AG04449 (cell line): ENCODE measurements at regions not wholly inside any gene's neighbourhood (a gene's known extent, or its start where the extent isn't known, plus 50 kb on each side); places are given as distances from the start of the nearest gene placed in this dataset.

Experiments
- CTCF ChIA-PET: fragments of 350-600 bp; formaldehyde crosslinking; extraction: SDS; loops from one replicate; lab custom pipeline; 2021; ENCODE audit warnings: antibody characterized with exemption; lab: Yijun Ruan, JAX
- POLR2A ChIA-PET: fragments of 400-600, 350-600 bp; formaldehyde crosslinking; extraction: SDS; loops from one replicate; lab custom pipeline; 2020; ENCODE audit warnings: antibody characterized with exemption, inconsistent platforms; lab: Yijun Ruan, JAX
- DNase-seq: peaks from one replicate; pipeline ENCODE4 v3.0.0-alpha.2; 2010; ENCODE audit warnings: low read depth, low spot score
- H3K4me3 ChIP-seq: 2 replicates; pipeline ENCODE4 v1.5.1; 2011; ENCODE audit warnings: low read depth, mild to moderate bottlenecking, control low read depth, low read length
- TF ChIP-seq, protein P1 (sequence below): IDR thresholded peaks from one replicate; pipeline ENCODE4 v1.5.1; 2011; ENCODE audit warnings: mild to moderate bottlenecking, moderate library complexity, low read length, control low read depth, inconsistent platforms; ENCODE audit not compliant: insufficient read depth; ENCODE audit errors: missing control alignments

DNA sequence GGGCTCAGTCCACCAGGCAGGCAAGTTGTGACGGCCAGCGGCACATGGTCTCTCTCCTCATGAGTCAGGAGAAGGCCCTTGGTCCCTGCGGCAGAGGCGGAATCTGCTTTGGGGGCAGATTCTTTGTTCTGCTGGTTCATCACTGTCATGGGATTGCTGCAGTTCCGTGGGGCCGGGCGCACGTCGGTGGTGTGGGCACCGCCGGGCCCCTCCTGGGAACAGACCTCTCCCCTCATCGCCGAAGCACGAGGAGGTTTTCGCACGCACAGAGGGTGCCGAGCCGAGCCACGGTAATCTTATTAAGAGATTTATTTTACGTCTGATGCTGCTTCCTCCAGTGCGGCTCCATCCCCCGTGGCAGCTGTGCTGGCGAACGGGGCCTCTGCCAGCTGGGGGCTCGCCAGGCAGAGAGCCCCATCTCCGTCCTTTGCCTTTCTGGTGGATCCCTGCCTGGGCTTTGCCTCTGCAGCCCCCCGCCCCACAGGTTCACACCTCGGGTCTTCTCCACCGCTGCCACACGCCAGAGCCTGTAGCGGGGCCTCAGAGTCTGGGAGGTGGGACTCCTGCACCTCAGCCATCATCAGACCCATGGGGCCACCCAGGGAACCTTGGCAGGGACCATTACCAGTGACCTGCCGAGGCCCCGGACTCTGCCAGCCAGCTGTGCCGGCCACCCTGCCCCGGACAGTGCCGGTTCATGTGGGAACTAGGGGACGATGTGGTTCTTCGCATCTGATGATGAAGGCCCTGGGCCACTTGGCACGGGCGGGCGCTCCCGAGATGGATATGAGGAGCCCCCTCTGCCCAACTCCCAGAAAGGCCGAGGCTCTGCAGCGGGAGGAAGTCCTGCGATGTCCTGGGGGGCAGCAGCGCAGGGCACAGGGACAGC lies 86.7 kb upstream of the NKX1-1 start:
- no peak for DNase-seq
- TF ChIP-seq, protein P1, sequence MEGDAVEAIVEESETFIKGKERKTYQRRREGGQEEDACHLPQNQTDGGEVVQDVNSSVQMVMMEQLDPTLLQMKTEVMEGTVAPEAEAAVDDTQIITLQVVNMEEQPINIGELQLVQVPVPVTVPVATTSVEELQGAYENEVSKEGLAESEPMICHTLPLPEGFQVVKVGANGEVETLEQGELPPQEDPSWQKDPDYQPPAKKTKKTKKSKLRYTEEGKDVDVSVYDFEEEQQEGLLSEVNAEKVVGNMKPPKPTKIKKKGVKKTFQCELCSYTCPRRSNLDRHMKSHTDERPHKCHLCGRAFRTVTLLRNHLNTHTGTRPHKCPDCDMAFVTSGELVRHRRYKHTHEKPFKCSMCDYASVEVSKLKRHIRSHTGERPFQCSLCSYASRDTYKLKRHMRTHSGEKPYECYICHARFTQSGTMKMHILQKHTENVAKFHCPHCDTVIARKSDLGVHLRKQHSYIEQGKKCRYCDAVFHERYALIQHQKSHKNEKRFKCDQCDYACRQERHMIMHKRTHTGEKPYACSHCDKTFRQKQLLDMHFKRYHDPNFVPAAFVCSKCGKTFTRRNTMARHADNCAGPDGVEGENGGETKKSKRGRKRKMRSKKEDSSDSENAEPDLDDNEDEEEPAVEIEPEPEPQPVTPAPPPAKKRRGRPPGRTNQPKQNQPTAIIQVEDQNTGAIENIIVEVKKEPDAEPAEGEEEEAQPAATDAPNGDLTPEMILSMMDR, result no peak
- POLR2A ChIA-PET, result no interaction called here
- CTCF ChIA-PET, result no interaction called here
- no peak overlapping the region for H3K4me3 ChIP-seq

DNA sequence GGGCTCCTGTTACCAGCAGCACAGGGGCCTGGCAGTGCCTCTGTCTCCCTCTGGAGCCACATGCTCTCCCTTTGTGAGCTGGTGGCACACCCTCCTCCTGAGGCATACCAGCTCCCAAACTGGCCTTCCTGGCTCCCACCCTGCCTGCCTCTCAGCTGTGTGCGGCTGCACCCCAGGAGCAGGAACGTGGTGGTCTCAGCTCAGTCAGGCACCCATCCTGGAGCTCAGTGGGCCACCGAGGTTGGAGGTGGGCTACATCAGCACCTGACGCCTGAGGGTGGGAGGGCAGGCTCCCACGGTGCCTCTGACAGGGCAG lies 85.9 kb upstream of the NKX1-1 start:
- no peak for DNase-seq
- TF ChIP-seq, protein P1, result no peak
- ChIA-PET CTCF (no interaction called here), POLR2A (no interaction called here)
- H3K4me3 ChIP-seq, result no peak overlapping the region

DNA sequence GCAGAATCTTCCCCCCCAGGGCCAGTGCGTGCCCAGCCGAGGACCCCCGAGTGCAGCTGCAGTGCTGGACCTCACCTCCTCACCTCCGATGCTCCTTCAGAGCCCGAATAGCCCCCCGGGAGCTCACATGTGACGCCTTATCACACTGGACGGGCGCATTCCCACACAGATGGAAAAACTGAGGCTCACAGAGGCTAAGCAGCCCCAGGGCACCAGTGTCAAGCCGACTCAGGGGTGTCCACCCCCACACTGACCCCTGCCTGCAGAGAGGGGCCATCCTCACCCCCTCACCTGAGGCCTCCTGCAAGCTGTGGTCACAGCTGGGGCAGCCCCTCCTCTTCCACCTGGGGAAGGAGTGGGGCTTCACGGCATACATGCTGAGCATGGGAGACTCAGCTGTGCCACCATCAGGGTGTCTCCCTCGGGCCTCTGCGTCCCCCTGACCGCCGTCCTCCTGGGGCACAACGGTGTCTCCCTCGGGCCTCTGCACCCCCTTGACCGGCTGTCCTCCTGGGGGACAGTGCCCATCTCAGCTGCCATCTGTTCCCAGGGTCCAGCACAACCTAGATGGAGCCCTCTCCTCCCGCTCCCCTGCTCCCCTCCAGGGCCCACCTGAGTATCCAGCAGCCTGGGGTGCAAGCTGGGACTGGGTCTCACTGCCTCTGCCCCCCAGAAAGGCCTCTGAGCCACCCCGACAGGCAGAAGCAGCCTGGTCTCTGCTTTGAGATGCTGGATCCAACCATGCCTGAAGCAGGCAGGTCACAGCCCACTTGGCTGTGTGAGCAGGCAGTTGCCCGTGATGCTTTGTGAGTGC lies 85.3 kb upstream of the NKX1-1 start:
- POLR2A ChIA-PET, result no interaction called here
- DNase-seq, result no peak
- TF ChIP-seq, protein P1, result no peak
- CTCF ChIA-PET, result no interaction called here
- no peak overlapping the region for H3K4me3 ChIP-seq

DNA sequence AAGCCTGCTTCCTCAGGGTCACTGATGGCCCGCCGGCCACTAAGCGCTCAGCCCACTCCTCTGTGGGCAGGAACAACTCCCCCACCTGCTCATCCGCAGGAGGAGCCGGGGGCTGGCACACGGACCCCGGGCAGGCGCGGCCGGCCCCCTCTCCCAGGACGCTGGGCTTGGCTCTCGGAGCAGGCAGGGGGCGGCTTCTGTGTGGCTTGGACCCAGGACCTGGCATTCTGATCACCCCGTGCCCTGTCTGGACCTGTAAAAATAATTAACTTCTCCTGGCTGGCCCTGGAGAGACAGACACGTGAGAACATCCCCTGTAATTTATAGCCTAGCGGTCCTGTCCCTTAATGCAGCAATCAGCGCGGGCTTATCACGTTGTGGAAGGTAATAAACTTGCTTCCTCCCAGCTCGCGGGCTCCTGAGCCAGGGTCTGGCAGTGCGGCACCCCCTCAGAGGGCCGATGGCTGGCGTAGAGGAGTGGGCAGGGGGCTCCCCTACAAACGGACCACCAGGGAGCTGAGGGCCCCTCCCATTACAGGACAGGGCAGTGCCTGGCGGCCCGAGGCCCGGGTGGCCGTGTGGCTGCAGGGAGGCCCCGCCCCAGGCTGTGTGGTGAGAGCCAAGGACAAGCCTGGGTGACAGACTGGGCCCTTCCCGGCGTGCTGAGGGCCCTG lies 84.5 kb upstream of the NKX1-1 start:
- H3K4me3 ChIP-seq, result no peak overlapping the region
- ChIA-PET CTCF (no interaction called here), POLR2A (no interaction called here)
- no peak for DNase-seq
- TF ChIP-seq, protein P1, result no peak

DNA sequence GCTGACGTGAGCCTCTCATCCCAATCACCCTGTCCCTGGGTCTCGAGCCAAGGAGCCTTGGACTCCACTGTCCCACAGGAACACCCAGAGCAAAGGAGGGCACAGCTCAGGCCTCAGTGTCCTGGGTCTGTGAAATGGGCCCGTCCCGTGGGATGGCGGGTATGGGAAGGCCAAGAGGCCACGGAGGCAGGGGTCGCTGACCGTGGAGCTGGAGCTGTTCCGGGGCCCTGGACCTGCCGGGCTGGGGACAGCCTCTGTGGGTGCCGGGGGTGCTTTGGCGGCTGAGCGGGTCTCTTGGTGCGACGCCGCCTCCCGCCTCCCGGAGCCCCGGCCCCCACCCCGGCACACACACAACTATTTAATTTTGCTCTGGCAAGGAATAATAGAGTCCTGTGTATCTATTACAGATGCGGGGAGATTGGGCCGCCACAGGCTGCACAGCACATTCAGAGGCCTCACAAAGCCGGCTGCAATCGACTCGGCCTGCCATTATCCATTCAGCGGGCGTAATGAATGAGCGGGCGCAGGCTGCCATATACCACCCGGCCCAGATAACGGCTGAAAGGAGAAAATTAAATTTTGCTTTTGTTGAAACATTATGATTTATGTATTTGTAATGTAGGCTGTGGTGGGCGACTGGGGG lies 83.9 kb upstream of the NKX1-1 start:
- POLR2A ChIA-PET, result no interaction called here
- TF ChIP-seq, protein P1, result no peak
- CTCF ChIA-PET, result no interaction called here
- no peak for DNase-seq
- no peak overlapping the region for H3K4me3 ChIP-seq

DNA sequence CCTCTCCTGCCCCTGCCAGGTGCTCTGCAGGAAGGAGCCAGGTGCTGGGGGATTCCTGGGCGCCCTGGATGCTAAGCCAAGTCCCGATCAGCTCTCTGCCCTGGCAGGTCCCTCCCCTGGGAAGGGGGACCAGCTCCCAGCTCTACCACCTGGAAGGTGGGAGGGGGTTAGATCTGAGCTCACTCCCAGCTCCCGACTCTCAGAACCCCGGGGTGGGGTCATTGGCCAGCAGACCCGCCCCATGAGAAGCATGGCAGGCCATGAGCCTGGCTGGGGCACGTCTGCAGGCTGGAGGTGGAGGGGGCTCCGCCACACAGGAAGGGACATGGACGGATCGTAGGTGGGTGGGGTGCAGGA lies 83.4 kb upstream of the NKX1-1 start:
- DNase-seq, result no peak
- H3K4me3 ChIP-seq, result no peak overlapping the region
- ChIA-PET CTCF (no interaction called here), POLR2A (no interaction called here)
- TF ChIP-seq, protein P1, result no peak
